Psoas muscle (tissue), 7 donors: ENCODE measurements at regions not wholly inside any gene's neighbourhood (a gene's known extent, or its start where the extent isn't known, plus 50 kb on each side); places are given as distances from the start of the nearest gene placed in this dataset.

Source experiments
- ATAC-seq, 4 donors: fragments of 200-7000 bp; cut with Tn5 transposase; one replicate each; pipeline ENCODE4 v1.9.1; 2020; ENCODE audit warnings: moderate library complexity in 3 of 4, mild to moderate bottlenecking in 2 of 4
- DNase-seq, 2 donors: peaks; one replicate each; pipeline ENCODE4 v3.0.0-alpha.2; 2020
- H3K27ac ChIP-seq: fragments of 200-600 bp; one replicate; pipeline ENCODE4 v1.8.0; 2022
- H3K27me3 ChIP-seq, 3 donors: fragments of 200-600 bp in 1 of 3; one replicate each; pipeline versions ENCODE4 v1.6.1 to v1.8.0; 2013 to 2022; ENCODE audit warnings: low read length in 2 of 3, mild to moderate bottlenecking in 2 of 3, moderate library complexity in 1 of 3; ENCODE audit not compliant: insufficient read depth in 3 of 3
- H3K36me3 ChIP-seq, 2 donors: fragments of 200-600 bp in 1 of 2; one replicate each; pipeline versions ENCODE4 v1.6.1 to v1.8.0; 2013 to 2022; ENCODE audit warnings: low read depth in 1 of 2, mild to moderate bottlenecking in 1 of 2, moderate library complexity in 1 of 2; ENCODE audit not compliant: insufficient read depth in 1 of 2
- H3K4me1 ChIP-seq: fragments of 200-600 bp; one replicate; pipeline ENCODE4 v1.8.0; 2022
- H3K4me3 ChIP-seq: fragments of 200-600 bp; one replicate; pipeline ENCODE4 v1.8.0; 2022; ENCODE audit warnings: mild to moderate bottlenecking
- H3K9me3 ChIP-seq: fragments of 200-600 bp; one replicate; pipeline ENCODE4 v1.8.0; 2022
- CTCF ChIP-seq: fragments of 200-600 bp; IDR thresholded peaks from one replicate; pipeline ENCODE4 v1.8.0; 2022; ENCODE audit warnings: antibody characterized with exemption
- whole genome bisulfite sequencing, 3 donors: extraction: QIAGEN DNeasy Blood & Tissue Kit; methylation state at CpG; one replicate each; pipeline versions ENCODE4 v1.1.6 to v1.1.7; 2013; 5-methylcytosine and 5-hydroxymethylcytosine counted together
- intact Hi-C, 2 donors: fragments of 100-400 bp; cut with DNase I; formaldehyde crosslinking; loops; one replicate each; pipeline versions ENCODE4 v1.11.0 to v1.14.2; 2022
- donor health status: healthy with polysubstance abuse.
- donor health status: DM: no; HTN: no; CAD: no; lungs with moderate emphysema.
- donor health status: Bipolar disorder and iron deficiency.
- donor health status: healthy.
- donor health status: DM: yes; HTN: yes; CAD: no.
- donor health status: DM: no; HTN: no; CAD: no.
- donor health status: DM: yes; HTN: yes; CAD: no.

GRCh38 chr14:85172889-85173477 lies 357.0 kb upstream of the FLRT2 start:
- Histone ChIP-seq H3K4me1 (no peaks in the 10 kb centered on the region), H3K36me3 (no peaks in the 10 kb centered on the region), H3K27me3 (no peaks in the 10 kb centered on the region), H3K27ac (no peak overlapping the region), H3K4me3 (no peak overlapping the region), H3K9me3 (no peaks in the 10 kb centered on the region)
- DNase-seq (no peak), ATAC-seq (no peak)
- WGBS, 3 donors: 28 to 46% (median 33%) methylated on average over 1 of the region's 1 CpG
- no peak for TF ChIP-seq CTCF
- intact Hi-C loops: no loop called here

GRCh38 chr14:85175556-85175955 lies 354.4 kb upstream of the FLRT2 start:
- whole genome bisulfite sequencing, 3 donors: 95 to 100% (median 96%) methylated on average over 1 of the region's 1 CpG
- intact Hi-C loops: no loop called here
- no peak for ATAC-seq

GRCh38 chr14:85178864-85179263 lies 351.1 kb upstream of the FLRT2 start:
- no peak for TF ChIP-seq CTCF
- no peaks in the 10 kb centered on the region for H3K36me3 ChIP-seq
- ATAC-seq (no peak), DNase-seq (no peak)
- no peak overlapping the region for H3K4me3 ChIP-seq
- H3K4me1 ChIP-seq: no peaks in the 10 kb centered on the region
- H3K27me3 ChIP-seq: no peaks in the 10 kb centered on the region
- intact Hi-C loops: no loop called here
- H3K27ac ChIP-seq: no peak overlapping the region
- no peaks in the 10 kb centered on the region for H3K9me3 ChIP-seq
- 80 to 88% (median 81%) methylated on average over 2 of the region's 2 CpGs for WGBS, 3 donors

More at GRCh38 chr14:85175556-85175955, 354.4 kb upstream of the FLRT2 start:
- Histone ChIP-seq H3K4me3 (no peak overlapping the region), H3K27ac (no peak overlapping the region), H3K9me3 (no peaks in the 10 kb centered on the region), H3K27me3 (no peaks in the 10 kb centered on the region), H3K4me1 (no peaks in the 10 kb centered on the region), H3K36me3 (no peaks in the 10 kb centered on the region)
- no peak for TF ChIP-seq CTCF
- DNase-seq: no peak

- Histone ChIP-seq H3K4me1 (no peaks in the 10 kb centered on the region), H3K9me3 (no peaks in the 10 kb centered on the region), H3K4me3 (no peak overlapping the region), H3K36me3 (no peaks in the 10 kb centered on the region), H3K27ac (no peak overlapping the region), H3K27me3 (no peaks in the 10 kb centered on the region)
- intact Hi-C loops: no loop called here
- no peak for TF ChIP-seq CTCF
- WGBS, 3 donors: 41 to 63% (median 51%) methylated on average over 1 of the region's 1 CpG
- no peak for DNase-seq
- ATAC-seq: no peak
Observed at GRCh38 chr14:85180876-85181275, 349.1 kb upstream of the FLRT2 start.

- Histone ChIP-seq H3K27me3 (no peaks in the 10 kb centered on the region), H3K4me1 (no peaks in the 10 kb centered on the region), H3K27ac (no peak overlapping the region), H3K9me3 (no peaks in the 10 kb centered on the region), H3K4me3 (no peak overlapping the region), H3K36me3 (no peaks in the 10 kb centered on the region)
- ATAC-seq: no peak
- intact Hi-C loops: no loop called here
- DNase-seq: no peak
- no peak for TF ChIP-seq CTCF
- WGBS, 3 donors: 51 to 61% (median 55%) methylated on average over 4 of the region's 4 CpGs
Observed at GRCh38 chr14:85182282-85182681, 347.7 kb upstream of the FLRT2 start.
